SU-DHL-6 (cell line): ENCODE measurements at regions not wholly inside any gene's neighbourhood (a gene's known extent, or its start where the extent isn't known, plus 50 kb on each side); places are given as distances from the start of the nearest gene placed in this dataset.

ENCODE experiments used
- EZH2phosphoT487 ChIP-seq: fragments of 200-600 bp; sonication (generic), shearing (Covaris generic); conservative IDR thresholded peaks from 2 replicates; pipeline ENCODE4 v1.6.1; 2018; ENCODE audit warnings: mild to moderate bottlenecking, antibody characterized with exemption, low read length, moderate library complexity, mixed read lengths
- TF ChIP-seq, protein P1 (sequence below): fragments of 200-600 bp; sonication (generic); IDR thresholded peaks from one replicate; pipeline ENCODE4 v1.5.1; 2017; ENCODE audit warnings: antibody characterized with exemption, mild to moderate bottlenecking, low read length, moderate library complexity; ENCODE audit not compliant: insufficient read depth, poor library complexity, severe bottlenecking

DNA sequence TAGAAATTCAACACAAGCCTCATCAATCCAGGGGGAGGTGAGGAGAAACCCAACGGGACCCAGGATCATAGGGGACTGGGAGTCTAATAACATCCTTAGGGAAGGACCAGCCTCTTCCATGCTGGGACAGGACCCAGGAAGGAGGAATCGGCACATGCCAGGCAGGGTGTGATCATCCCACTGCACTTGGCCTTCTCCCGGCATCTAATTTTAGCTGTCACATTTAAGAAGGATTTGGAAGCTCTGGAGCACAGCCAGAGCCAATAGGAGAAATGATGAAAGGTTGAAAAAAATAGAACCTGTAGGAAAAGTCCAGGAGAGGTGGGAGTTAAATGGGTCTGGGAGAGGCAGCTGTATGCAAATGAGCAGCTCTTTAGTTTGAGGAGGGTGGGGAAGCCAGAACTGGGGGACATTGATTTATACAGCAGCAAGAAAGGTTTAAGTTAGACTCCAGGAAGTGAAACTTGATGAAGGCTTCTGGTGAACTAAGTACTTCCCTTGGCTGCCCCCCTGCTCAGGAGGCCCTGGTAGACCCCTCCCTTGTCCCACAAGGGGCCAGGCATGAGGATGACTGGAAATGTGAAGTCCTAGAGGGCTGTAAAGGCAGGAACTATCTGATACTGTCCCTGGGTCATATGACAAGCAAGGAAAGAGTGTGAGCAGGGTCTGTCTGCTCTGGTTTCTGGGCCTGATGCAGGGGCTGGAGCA is 260.3 kb downstream of the LRFN2 start:
- TF ChIP-seq, protein P1, sequence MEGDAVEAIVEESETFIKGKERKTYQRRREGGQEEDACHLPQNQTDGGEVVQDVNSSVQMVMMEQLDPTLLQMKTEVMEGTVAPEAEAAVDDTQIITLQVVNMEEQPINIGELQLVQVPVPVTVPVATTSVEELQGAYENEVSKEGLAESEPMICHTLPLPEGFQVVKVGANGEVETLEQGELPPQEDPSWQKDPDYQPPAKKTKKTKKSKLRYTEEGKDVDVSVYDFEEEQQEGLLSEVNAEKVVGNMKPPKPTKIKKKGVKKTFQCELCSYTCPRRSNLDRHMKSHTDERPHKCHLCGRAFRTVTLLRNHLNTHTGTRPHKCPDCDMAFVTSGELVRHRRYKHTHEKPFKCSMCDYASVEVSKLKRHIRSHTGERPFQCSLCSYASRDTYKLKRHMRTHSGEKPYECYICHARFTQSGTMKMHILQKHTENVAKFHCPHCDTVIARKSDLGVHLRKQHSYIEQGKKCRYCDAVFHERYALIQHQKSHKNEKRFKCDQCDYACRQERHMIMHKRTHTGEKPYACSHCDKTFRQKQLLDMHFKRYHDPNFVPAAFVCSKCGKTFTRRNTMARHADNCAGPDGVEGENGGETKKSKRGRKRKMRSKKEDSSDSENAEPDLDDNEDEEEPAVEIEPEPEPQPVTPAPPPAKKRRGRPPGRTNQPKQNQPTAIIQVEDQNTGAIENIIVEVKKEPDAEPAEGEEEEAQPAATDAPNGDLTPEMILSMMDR = no peak
- TF ChIP-seq EZH2phosphoT487 = no peak
